NCI-H524 treated with DMSO at 0.1 percent for 48 hours (cell line): ENCODE measurements at regions not wholly inside any gene's neighbourhood (a gene's known extent, or its start where the extent isn't known, plus 50 kb on each side); places are given as distances from the start of the nearest gene placed in this dataset.

ENCODE experiments used
- DNase-seq: peaks from one replicate; lab custom pipeline; 2025; lab: John Stamatoyannopoulos, UW

DNA sequence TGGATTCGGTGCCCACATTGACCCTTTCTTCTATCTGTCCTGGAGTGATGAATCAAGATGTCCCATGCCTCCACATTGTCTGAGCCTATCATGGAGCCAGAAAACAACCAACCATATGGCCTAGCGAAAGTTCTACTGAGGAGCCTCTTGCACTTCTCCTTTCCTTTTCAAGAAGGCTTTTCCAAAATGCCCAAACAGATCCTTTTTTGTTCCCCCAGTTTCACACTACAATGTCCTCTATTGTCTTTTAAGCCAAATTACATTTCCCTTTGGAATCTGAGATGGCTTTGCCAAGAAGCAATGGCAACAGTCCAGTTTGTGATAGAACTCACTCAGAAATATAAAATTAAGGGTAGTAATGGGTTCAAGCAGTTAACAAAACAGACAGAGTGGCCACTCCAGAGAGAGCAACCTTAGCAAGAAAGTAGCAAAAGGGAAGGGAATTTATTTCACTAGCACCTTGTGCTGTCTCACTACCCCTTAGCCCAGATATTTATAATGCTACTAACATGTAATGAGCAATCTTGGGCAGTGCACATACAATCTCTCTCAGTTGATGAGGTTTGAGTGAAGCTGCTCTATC lies 194.6 kb upstream of the PDE1C start:
- no peak for DNase-seq

DNA sequence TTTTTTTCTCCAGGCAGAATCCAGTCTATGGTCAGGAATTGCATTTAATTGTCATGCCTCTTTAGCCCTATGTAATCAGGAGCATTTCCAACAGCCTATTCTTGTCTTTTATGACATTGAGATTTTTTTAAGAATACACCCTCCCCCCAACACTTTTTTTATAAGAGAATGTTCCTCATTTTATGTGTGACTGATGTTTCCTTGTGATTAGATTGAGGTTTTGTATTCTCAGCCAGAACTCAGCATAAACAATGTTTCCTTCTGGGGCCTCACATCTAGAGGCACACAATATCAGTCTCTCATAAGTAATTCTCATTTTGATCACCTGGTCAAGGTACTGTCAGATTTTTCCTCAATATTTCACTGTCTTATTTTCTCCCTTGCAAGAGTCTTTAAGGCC lies 193.4 kb upstream of the PDE1C start:
- no peak for DNase-seq

DNA sequence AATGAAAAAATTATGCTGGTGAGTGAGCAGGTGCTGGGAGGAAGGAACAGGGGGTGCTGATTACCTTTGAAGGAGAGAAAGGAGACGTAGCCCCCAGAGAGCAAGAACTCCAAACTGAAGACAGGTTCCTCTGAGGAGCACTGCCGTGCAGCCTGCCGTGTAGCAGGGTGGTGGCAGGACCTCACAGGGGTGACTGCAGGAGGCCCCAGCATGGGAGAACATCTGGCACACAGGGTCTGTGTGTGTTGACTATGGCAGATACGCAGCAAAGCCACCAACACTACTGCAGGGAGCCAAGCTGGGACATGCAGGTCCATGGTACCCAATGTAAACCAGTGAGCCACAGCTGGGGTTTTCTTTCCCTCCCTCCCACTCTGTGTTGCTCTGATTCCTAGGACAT lies 192.1 kb upstream of the PDE1C start:
- no peak for DNase-seq

DNA sequence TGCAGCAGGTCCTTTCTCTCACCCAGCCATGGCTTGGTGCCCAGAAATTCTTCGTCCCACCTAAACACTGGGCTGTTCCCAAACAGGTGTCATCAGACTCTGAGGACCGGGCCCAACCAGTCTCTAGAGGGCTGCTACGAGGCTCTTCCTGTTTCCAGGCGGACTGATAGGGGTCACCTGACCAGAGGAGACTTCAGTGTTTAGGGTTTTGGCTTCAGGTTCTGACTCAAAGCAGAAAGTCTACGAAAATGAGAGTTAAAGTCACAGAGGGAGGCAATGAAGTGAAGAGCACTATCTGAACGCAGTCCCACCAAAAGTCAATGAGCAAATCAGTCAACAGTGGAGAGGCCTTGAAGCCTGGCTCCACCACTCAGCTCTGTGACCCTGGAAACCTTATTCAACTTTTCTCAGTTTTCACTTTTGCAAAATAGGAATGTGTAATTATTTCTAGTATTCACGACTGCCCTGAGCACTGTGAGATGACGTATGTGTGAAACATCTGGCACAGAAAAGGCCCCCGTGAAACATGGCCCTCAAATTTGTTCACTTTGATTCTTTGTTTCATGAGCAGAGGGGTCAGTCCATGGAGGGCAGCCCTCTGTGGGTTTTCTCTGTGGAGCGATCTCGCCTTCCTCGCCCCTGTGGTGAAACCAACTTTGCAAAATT lies 189.9 kb upstream of the PDE1C start:
- DNase-seq: no peak

DNA sequence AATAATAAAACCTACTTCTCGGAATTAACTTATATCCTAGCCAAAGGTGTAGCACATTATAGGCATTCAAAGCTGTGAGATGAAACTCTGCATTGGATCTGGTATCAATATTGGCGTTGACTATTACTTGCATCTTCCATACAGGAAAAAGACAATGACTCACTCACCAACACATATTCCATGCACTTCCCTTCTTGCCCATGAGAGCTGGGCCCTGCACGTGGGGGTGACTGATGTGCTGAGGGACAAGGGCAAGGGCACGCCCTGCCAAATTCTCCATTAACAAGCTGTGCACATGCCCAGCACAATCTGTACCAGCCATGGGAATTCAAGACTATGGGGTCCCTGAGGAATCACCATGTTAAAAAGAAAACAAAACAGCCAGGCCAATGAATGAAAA lies 188.1 kb upstream of the PDE1C start:
- DNase-seq: no peak

GRCh38 chr7:32257621-32258020 lies 187.4 kb upstream of the PDE1C start:
- DNase-seq: peak; percentile 34

DNA sequence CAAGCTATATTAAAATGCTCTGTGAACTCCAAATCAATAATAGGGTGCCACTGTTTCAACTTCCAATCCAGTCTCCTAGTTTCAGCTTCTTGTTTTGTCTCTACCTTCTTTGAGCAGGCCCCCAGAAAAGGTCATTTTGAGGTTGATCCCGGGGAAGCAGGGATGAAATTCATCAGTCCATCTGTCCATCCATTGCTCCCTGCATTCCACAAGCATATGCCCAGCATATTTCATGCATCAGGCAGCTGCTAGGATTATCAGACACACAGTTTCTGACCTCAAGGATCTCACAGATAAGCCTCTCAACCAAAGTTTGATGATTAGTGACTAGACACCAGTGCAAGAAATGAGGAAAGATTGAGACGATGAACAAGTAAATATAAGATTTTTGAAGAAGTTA lies 186.6 kb upstream of the PDE1C start:
- DNase-seq: peak; percentile 54

- DNase-seq: no peak
Measured at GRCh38 chr7:32256376-32256775, 186.2 kb upstream of the PDE1C start.

DNA sequence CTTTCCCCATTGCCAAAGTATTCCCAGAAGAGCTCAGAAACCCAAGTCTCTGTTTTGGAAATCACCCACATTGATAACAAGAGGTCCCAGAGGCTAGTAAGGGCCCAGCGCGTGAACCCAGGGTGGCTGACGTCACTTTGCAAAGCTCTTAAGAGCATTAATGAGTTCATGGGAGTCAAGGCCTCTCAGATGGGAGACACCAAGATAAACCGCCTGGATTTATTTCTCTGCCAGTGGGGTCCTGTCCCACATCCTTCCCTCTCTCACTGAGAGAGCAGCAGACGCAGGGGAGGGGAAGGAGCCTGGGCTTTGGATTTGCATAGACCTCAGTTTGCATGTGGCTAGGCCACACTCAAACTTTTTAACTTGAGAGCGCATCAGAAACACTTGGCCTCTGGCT lies 184.8 kb upstream of the PDE1C start:
- DNase-seq: peak; percentile 24

DNA sequence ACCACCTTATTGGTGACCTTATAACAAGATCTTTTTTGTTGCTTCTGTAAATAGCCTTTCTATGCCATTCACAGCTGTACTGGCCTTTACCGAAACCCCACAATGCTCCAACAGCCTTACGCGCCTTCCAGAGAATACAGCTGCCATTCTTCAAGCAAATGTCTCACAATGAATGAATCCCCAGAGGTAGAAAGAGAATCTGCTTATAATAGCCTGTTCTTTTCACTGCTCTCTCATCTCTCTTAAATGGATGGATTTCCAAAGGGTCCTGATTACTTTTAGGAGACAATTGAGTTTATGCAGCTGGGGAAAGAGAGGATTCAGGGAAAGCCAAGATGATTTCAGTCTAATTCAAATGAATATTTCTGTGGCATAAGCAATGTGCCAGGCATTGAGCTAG lies 183.1 kb upstream of the PDE1C start:
- DNase-seq: no peak

GRCh38 chr7:32251659-32252058 lies 181.5 kb upstream of the PDE1C start:
- DNase-seq: no peak

DNA sequence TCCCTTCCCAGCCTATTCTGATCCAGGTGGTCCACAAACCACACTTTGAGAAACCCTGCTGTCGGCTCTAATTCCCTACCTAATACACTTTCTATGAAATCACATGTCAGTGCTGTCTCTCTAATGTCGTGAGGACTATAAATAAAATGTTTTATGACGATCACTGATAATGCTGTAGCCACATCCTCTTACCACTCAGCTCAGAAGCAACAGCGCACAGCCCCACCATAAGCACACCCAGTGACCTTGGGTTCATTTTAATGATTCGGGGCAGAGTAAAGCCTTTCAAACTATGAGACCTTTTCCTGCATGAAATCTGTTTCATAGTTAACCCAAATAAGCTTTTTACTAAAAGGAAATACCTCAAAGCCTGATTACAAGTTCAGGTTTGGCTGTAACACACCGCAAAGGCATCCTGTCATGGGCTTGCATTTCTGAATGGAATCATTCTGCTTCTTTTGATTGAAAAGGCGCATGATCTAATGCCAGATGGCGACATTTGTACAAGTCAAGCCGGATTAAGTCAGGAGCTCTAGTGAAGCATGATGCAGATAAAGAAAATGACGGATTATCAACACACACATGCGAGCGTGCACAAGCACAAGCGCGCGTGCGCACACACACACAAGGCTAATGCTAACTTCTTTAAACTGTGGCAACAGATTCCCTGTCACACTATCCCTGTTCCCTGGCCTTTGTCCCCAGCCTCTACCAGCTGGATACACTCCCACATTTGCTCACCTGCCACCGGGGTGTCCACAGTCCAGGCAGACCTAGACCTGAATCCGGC lies 180.5 kb upstream of the PDE1C start:
- peak; percentile 94 for DNase-seq

- peak; percentile 50 for DNase-seq
Measured at GRCh38 chr7:32250003-32250402, 179.8 kb upstream of the PDE1C start.

DNA sequence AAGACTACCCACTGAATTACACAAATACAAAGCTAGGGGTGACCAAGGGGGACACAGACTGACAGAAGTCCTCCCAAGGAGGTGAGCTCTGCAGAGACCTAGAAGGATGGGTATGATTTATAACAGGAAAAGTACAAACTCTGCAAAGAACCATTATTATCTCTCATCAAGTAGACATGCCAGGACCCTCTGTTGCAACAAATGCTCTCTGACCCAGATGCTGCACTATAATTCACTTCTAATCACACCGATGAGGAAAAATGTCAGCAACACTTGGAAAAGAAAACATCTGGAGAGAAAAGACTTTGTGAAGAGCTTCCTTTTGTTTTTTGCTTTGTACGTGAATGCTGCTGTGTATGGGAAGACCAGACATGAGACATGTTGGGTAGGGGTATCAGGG lies 178.3 kb upstream of the PDE1C start:
- DNase-seq: no peak

- no peak for DNase-seq
Measured at GRCh38 chr7:32244806-32245345, 174.7 kb upstream of the PDE1C start.

DNA sequence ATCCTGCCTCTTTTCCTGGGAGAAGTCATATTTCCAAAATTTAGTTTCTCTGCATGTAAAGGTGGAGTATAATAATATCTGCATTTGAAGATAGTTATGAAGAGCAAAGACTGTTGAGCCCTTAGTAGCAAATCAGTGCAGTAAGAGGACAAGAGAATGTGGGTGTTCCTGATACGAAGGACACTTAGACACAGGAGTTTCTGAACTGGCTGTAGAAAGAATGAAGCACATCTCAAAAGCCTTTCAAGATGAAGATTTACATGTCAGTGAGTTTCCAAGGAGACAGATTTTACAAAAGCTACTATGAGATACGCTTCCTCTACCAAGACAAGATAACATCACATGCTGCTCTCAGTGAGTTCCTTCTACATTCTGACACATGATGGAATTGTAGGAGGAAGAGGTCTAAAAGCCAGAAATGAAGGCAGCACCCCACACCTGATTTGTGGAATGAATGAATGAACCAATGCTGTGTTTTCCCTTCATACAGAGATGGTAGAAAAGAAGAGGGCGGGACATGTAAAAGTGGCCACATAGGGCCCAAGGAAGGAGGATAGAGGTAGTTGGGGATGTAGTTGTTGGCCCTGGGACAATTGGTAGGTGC lies 173.6 kb upstream of the PDE1C start:
- DNase-seq: no peak

DNA sequence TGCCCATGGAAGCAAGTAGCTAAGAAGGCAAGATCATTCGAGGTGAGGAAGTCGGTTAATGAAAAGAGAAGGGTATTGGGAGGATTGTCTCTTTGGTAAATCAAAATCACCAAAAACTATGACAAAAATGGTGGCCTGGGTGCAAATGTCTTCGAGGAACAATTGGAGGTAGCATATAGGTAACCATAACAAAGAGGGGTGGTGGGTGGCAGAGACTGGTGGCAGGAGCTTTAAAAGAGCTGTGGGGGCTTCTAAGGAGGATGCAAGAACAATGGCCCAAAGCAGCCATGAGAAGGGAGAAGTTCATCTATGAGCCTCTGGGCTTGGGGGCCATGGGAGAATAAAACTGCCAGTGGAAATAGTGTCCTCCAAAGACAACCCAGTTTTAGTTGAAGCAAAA lies 172.2 kb upstream of the PDE1C start:
- DNase-seq: no peak

DNA sequence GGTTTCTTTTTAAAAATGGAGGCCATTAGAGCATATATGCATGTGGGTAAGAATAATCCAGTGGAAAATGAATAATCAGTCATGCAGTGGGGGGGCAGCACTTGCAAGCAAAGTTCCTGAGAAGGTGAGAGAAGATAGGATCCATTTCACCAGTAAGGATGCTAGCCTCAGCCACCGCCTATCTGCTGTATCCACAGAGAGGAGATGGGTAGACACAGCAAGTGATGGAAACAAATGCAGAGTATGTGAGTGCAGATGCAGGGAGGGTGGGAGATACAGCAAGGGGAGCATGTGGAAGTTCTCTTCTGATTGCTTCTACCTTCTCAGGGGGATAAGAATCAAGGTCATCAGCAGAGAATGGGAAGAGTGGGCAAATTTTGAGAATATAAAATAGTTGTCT lies 171.4 kb upstream of the PDE1C start:
- no peak for DNase-seq

GRCh38 chr7:32239764-32240163 lies 169.6 kb upstream of the PDE1C start:
- no peak for DNase-seq

- DNase-seq: no peak
Measured at GRCh38 chr7:32228601-32229000, 158.4 kb upstream of the PDE1C start.

- DNase-seq: no peak
Measured at GRCh38 chr7:32227746-32228145, 157.5 kb upstream of the PDE1C start.

DNA sequence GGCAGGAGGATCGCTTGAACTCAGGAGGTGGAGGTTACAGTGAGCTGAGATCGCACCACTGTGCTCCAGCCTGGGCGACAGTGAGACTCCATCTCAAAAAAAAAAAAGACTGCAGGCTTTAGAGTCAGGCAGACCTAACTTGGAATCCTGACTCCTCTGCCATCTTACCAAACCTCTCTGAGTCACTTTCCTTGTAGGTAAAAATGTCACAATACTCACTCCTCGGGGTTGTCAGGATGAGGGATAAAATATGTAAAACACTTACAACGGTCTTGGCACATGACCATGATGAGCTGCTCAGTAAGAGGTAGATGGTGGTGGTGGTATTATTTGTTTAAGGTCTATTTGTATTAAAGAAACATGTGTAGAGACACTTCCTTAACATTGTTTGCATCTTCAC lies 154.1 kb upstream of the PDE1C start:
- no peak for DNase-seq

- DNase-seq: no peak
Measured at GRCh38 chr7:32223721-32224120, 153.5 kb upstream of the PDE1C start.
